ENCODE measurements at regions not wholly inside any gene's neighbourhood (a gene's known extent, or its start where the extent isn't known, plus 50 kb on each side); places are given as distances from the start of the nearest gene placed in this dataset.
"Not testable (repeated sequence)": the region's sequence is repeated elsewhere in the genome, so short reads cannot be mapped to it uniquely, and the experiment has no call there.

DNA sequence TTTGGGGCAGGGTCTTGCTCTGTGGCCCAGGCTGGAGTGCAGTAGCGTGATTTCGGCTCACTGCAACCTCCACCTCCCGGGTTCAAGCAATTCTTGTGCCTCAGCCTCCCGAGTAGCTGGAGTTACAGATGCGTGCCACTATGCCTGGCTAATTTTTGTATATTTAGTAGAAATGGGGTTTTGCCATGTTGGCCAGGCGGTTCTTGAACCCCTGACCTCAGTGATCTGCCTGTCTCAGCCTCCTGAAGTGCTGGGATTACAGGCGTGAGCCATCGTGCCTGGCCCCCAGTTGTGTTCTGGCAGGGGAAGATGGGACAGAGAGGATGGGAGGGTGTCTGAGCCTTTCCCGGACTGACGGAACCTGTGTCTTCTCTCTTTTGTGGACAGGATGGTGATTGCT, 111.3 kb upstream of the SERF1B start:
- TF ChIP-seq POLR2A (IDR thresholded peaks at IDR 0.05) = not testable (repeated sequence)
- TF ChIP-seq, protein P1, sequence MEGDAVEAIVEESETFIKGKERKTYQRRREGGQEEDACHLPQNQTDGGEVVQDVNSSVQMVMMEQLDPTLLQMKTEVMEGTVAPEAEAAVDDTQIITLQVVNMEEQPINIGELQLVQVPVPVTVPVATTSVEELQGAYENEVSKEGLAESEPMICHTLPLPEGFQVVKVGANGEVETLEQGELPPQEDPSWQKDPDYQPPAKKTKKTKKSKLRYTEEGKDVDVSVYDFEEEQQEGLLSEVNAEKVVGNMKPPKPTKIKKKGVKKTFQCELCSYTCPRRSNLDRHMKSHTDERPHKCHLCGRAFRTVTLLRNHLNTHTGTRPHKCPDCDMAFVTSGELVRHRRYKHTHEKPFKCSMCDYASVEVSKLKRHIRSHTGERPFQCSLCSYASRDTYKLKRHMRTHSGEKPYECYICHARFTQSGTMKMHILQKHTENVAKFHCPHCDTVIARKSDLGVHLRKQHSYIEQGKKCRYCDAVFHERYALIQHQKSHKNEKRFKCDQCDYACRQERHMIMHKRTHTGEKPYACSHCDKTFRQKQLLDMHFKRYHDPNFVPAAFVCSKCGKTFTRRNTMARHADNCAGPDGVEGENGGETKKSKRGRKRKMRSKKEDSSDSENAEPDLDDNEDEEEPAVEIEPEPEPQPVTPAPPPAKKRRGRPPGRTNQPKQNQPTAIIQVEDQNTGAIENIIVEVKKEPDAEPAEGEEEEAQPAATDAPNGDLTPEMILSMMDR (IDR thresholded peaks at IDR 0.05) = not testable (repeated sequence)

All from testis (tissue), 2 donors.